Thyroid gland (tissue), 4 donors: ENCODE measurements at regions not wholly inside any gene's neighbourhood (a gene's known extent, or its start where the extent isn't known, plus 50 kb on each side); places are given as distances from the start of the nearest gene placed in this dataset.

Experiments used
- POLR2A ChIP-seq, 2 donors: fragments of 450-650 bp; IDR thresholded peaks; one replicate each; pipeline ENCODE4 v1.6.1; 2017; ENCODE audit warnings: antibody characterized with exemption in 2 of 2, mild to moderate bottlenecking in 2 of 2, moderate library complexity in 1 of 2
- TF ChIP-seq, protein P1 (sequence below), 6 experiments: fragments of 200-600 bp in 3 of 6; fragments of 450-650 bp in 3 of 6; sonication (generic) in 3 of 6; IDR thresholded peaks; one replicate each; pipeline ENCODE4 v1.5.1; 2016 to 2019; ENCODE audit warnings: antibody characterized with exemption in 6 of 6, mild to moderate bottlenecking in 2 of 6, inconsistent platforms in 1 of 6, moderate library complexity in 1 of 6

DNA sequence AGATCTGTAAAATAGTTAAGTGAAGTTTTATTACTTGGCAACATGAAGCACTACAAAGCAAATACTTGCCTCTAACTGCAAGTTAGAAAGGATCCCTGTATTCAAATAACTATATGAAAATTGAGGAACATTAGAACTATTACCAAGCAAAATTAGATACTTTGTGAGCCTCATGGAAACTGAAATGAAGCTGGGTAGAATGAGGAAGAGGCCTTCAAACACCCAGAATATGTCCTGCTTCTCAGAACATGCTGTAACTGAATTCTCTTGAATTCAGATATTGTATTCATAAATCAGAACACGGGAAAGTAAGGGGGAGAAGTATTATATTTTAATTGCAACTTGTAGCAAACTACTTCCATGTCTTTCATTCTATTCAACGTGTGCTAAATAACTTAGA, 947.9 kb downstream of the PCDH17 start:
- TF ChIP-seq, protein P1, sequence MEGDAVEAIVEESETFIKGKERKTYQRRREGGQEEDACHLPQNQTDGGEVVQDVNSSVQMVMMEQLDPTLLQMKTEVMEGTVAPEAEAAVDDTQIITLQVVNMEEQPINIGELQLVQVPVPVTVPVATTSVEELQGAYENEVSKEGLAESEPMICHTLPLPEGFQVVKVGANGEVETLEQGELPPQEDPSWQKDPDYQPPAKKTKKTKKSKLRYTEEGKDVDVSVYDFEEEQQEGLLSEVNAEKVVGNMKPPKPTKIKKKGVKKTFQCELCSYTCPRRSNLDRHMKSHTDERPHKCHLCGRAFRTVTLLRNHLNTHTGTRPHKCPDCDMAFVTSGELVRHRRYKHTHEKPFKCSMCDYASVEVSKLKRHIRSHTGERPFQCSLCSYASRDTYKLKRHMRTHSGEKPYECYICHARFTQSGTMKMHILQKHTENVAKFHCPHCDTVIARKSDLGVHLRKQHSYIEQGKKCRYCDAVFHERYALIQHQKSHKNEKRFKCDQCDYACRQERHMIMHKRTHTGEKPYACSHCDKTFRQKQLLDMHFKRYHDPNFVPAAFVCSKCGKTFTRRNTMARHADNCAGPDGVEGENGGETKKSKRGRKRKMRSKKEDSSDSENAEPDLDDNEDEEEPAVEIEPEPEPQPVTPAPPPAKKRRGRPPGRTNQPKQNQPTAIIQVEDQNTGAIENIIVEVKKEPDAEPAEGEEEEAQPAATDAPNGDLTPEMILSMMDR (IDR thresholded peaks at IDR 0.05): no peak
- no peak for TF ChIP-seq POLR2A (IDR thresholded peaks at IDR 0.05)
